Testis (tissue), 2 donors: ENCODE measurements at regions not wholly inside any gene's neighbourhood (a gene's known extent, or its start where the extent isn't known, plus 50 kb on each side); places are given as distances from the start of the nearest gene placed in this dataset.

Source experiments
- DNase-seq: peaks from one replicate; pipeline ENCODE4 v3.0.0-alpha.2; 2019
- H3K27ac ChIP-seq, 2 donors: fragments of 200-600 bp; sonication (generic); one replicate each; pipeline ENCODE4 v1.5.1; 2019
- H3K27me3 ChIP-seq: fragments of 200-600 bp; sonication (generic); one replicate; pipeline ENCODE4 v1.5.1; 2019
- H3K36me3 ChIP-seq: fragments of 200-600 bp; sonication (generic); one replicate; pipeline ENCODE4 v1.5.1; 2017; ENCODE audit warnings: low read depth; ENCODE audit errors: missing control alignments
- H3K4me1 ChIP-seq: fragments of 200-600 bp; sonication (generic); one replicate; pipeline ENCODE4 v1.5.1; 2019
- H3K4me3 ChIP-seq, 2 donors: fragments of 200-600 bp; sonication (generic); one replicate each; pipeline ENCODE4 v1.5.1; 2017 to 2019
- H3K9me3 ChIP-seq: fragments of 200-600 bp; sonication (generic); one replicate; pipeline ENCODE4 v1.5.1; 2017
- POLR2A ChIP-seq: fragments of 450-650 bp; IDR thresholded peaks from one replicate; pipeline ENCODE4 v1.6.1; 2017; ENCODE audit warnings: antibody characterized with exemption, mild to moderate bottlenecking, moderate library complexity
- WGBS, 2 donors: methylation state at CpG; one replicate each; pipeline ENCODE4 v1.1.5; 2018; 5-methylcytosine and 5-hydroxymethylcytosine counted together
- intact Hi-C: fragments of 100-400 bp; cut with DNase I; formaldehyde crosslinking; loops from one replicate; pipeline ENCODE4 v1.15.1; 2023; ENCODE audit warnings: low total_unique reads
- TF ChIP-seq, protein P1 (sequence below), 3 experiments: fragments of 450-650 bp in 2 of 3; fragments of 200-600 bp in 1 of 3; sonication (generic) in 1 of 3; IDR thresholded peaks; one replicate each; pipeline ENCODE4 v1.5.1; 2016 to 2019; ENCODE audit warnings: antibody characterized with exemption in 3 of 3, mild to moderate bottlenecking in 2 of 3, moderate library complexity in 1 of 3

DNA sequence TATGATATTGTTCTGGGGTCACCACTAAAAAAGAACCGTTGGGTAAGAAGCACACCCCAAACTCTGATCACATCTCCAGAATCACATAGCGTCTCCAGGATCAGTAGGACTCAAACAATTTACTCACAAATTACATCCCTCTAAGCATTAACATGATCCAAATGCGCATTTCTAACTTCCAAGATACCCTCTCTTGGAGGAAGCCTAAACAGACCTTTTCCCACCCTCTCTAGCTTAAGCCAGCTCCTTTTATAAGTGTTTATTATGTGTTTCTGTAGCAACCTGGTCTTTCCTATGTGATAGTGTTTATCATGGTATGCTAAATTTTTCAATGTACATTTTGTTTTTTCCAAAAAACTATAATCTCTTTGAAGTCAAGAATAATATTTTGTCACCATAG, 1846.5 kb downstream of the OLFM4 start:
- intact Hi-C loops, result no loop called here
- H3K9me3 ChIP-seq, result no peaks in the 10 kb centered on the region
- no peaks in the 10 kb centered on the region for H3K36me3 ChIP-seq
- DNase-seq, result no peak
- H3K4me3 ChIP-seq, result no peak overlapping the region
- no peaks in the 10 kb centered on the region for H3K27me3 ChIP-seq
- no peak overlapping the region for H3K27ac ChIP-seq
- TF ChIP-seq, protein P1, sequence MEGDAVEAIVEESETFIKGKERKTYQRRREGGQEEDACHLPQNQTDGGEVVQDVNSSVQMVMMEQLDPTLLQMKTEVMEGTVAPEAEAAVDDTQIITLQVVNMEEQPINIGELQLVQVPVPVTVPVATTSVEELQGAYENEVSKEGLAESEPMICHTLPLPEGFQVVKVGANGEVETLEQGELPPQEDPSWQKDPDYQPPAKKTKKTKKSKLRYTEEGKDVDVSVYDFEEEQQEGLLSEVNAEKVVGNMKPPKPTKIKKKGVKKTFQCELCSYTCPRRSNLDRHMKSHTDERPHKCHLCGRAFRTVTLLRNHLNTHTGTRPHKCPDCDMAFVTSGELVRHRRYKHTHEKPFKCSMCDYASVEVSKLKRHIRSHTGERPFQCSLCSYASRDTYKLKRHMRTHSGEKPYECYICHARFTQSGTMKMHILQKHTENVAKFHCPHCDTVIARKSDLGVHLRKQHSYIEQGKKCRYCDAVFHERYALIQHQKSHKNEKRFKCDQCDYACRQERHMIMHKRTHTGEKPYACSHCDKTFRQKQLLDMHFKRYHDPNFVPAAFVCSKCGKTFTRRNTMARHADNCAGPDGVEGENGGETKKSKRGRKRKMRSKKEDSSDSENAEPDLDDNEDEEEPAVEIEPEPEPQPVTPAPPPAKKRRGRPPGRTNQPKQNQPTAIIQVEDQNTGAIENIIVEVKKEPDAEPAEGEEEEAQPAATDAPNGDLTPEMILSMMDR (IDR thresholded peaks at IDR 0.05), result no peak
- TF ChIP-seq POLR2A, result no peak
- WGBS, 2 donors, result 90% methylated on average over 3 of the region's 3 CpGs
- H3K4me1 ChIP-seq, result no peaks in the 10 kb centered on the region

DNA sequence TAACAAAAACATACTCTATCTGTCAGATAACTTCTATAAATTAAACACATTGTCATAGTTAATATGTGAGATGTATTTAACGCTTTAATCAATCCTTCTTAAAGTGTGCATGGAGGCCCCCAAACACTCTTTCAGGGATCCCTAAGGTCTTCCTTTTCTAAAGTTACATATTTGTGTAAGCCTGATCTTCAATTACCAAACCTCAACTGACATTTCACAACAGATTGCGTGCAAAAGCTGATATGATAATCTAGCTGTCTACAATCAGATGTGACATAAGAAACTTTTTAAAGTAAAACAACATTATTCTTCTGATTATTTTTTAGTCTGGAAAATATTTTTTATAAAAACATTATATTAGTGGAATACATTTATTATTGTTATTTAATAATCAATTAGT, 1850.4 kb downstream of the OLFM4 start:
- TF ChIP-seq, protein P1 (IDR thresholded peaks at IDR 0.05), result no peak
- no peak for TF ChIP-seq POLR2A
- no peak for DNase-seq
- Histone ChIP-seq H3K27me3 (no peaks in the 10 kb centered on the region), H3K27ac (no peak overlapping the region), H3K9me3 (no peaks in the 10 kb centered on the region), H3K4me1 (no peaks in the 10 kb centered on the region), H3K36me3 (no peaks in the 10 kb centered on the region), H3K4me3 (no peak overlapping the region)
- 78 to 85% methylated on average over 2 of the region's 2 CpGs for WGBS, 2 donors
- intact Hi-C loops, result no loop called here

DNA sequence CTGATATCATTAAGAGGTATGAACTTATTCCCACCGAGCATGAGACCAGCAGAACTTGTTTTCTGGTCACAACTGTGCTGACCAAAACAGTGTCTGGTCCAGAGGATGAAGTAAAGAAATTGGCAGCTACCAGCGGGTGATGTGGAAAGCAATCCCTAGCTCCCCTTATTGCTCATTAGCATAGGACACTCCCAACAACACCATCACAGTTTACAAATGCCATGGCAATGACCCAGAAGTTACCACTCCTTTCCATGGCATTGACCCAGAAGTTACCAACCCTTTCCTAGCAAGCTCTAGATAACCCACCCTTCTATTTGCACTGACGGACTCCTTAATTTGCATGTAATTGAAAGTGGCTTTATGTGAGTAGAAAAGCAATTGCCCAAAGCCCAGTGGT, 1856.1 kb downstream of the OLFM4 start:
- H3K27ac ChIP-seq, result no peak overlapping the region
- H3K4me1 ChIP-seq, result no peaks in the 10 kb centered on the region
- H3K27me3 ChIP-seq, result no peaks in the 10 kb centered on the region
- H3K9me3 ChIP-seq, result no peaks in the 10 kb centered on the region
- TF ChIP-seq, protein P1 (IDR thresholded peaks at IDR 0.05), result no peak
- TF ChIP-seq POLR2A, result no peak
- H3K4me3 ChIP-seq, result no peak overlapping the region
- no peak for DNase-seq
- intact Hi-C loops, result no loop called here
- 86 to 94% methylated on average over 3 of the region's 3 CpGs for WGBS, 2 donors
- H3K36me3 ChIP-seq, result no peaks in the 10 kb centered on the region

DNA sequence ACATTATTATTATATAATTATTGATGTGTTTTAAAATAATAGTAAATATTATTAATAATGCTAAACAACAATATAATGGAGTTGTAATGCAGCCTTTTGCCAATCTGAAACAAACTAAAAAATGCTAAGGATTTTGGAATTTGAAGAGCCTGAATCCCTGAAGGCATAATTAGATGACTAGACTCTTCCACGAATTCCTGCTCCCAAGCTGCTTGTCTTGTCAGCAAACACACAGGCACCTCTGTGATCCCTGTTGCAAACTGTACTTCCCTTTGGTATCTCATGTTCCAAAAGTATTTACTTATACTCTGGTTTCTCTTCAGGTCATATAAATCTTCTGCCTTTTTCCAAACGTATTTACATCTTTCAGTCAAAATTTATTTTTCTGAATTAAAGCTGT, 1862.4 kb downstream of the OLFM4 start:
- no peaks in the 10 kb centered on the region for H3K36me3 ChIP-seq
- H3K4me3 ChIP-seq, result no peak overlapping the region
- no peaks in the 10 kb centered on the region for H3K27me3 ChIP-seq
- no peak for DNase-seq
- H3K27ac ChIP-seq, result no peak overlapping the region
- no peak for TF ChIP-seq POLR2A
- intact Hi-C loops, result no loop called here
- no peaks in the 10 kb centered on the region for H3K4me1 ChIP-seq
- no peaks in the 10 kb centered on the region for H3K9me3 ChIP-seq
- WGBS, 2 donors, result 62 to 67% methylated on average over 2 of the region's 2 CpGs

DNA sequence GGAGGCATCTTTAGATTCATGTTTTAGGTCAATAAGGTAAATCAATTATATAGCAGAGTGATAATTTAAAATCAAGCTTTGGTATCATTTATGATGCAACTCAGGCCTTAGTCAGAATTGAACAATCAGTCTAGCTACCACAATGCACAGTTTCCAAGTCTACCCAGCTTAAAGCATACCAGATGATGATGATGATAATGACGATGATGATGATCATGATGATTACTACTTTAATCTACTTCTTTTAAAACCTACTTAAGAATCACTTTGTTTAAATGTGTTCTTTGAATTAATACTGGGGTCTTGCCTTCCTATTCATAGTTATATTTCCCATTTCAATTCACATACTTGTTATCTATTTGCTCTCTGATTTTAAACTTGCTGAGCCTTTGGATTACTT, 1872.7 kb downstream of the OLFM4 start:
- TF ChIP-seq, protein P1 (IDR thresholded peaks at IDR 0.05), result no peak
- TF ChIP-seq POLR2A, result no peak
- H3K27ac ChIP-seq, result no peak overlapping the region
- intact Hi-C loops, result no loop called here

More for the DNA sequence above, 1872.7 kb downstream of the OLFM4 start:
- no peaks in the 10 kb centered on the region for H3K36me3 ChIP-seq
- no peak overlapping the region for H3K4me3 ChIP-seq
- no peaks in the 10 kb centered on the region for H3K27me3 ChIP-seq
- no peak for DNase-seq
- H3K9me3 ChIP-seq, result no peaks in the 10 kb centered on the region
- no peaks in the 10 kb centered on the region for H3K4me1 ChIP-seq
- 89 to 95% methylated on average over 1 of the region's 1 CpG for WGBS, 2 donors
